Activated B cell treated with CpG ODN at 0.5 μM for 24 hours (primary cell): ENCODE measurements at regions not wholly inside any gene's neighbourhood (a gene's known extent, or its start where the extent isn't known, plus 50 kb on each side); places are given as distances from the start of the nearest gene placed in this dataset.
"Not testable (repeated sequence)": the region's sequence is repeated elsewhere in the genome, so short reads cannot be mapped to it uniquely, and the experiment has no call there.

ENCODE experiments used
- ATAC-seq: fragments of 200-7000 bp; cut with Tn5 transposase; one replicate; pipeline ENCODE4 v1.10.0; 2021; ENCODE audit warnings: low read depth, mild to moderate bottlenecking, moderate library complexity
- CTCF ChIA-PET: fragments of 350-600 bp; sonication (Branson Sonifier 250); formaldehyde crosslinking; loops from one replicate; lab custom pipeline; 2021; ENCODE audit warnings: antibody characterized with exemption; lab: Charles Lee
- POLR2A ChIA-PET: fragments of 350-600 bp; sonication (Branson Sonifier 250); formaldehyde crosslinking; loops from one replicate; lab custom pipeline; 2021; ENCODE audit warnings: antibody characterized with exemption; lab: Charles Lee
- DNase-seq: peaks from one replicate; pipeline ENCODE4 v3.0.0; 2022
- H3K27ac Mint-ChIP-seq: one replicate; pipeline ENCODE4 v1.8.0; 2020; ENCODE audit warnings: mixed read lengths
- H3K27me3 Mint-ChIP-seq: one replicate; pipeline ENCODE4 v1.8.0; 2021; ENCODE audit warnings: mixed read lengths
- H3K36me3 Mint-ChIP-seq: one replicate; pipeline ENCODE4 v1.8.0; 2021; ENCODE audit warnings: low read depth, mixed read lengths
- H3K4me1 Mint-ChIP-seq: one replicate; pipeline ENCODE4 v1.8.0; 2021; ENCODE audit warnings: mixed read lengths
- H3K4me3 Mint-ChIP-seq: one replicate; pipeline ENCODE4 v1.8.0; 2020; ENCODE audit warnings: mild to moderate bottlenecking, mixed read lengths
- H3K9me3 Mint-ChIP-seq: one replicate; pipeline ENCODE4 v1.8.0; 2020; ENCODE audit warnings: mixed read lengths
- intact Hi-C: fragments of 100-400 bp; cut with micrococcal nuclease; formaldehyde crosslinking; loops from one replicate; pipeline ENCODE4 v1.15.1; 2024
- TF ChIP-seq, protein P1 (sequence below): fragments of 200-600 bp; IDR thresholded peaks from one replicate; pipeline ENCODE4 v1.8.0; 2022; ENCODE audit warnings: antibody characterized with exemption, mild to moderate bottlenecking

DNA sequence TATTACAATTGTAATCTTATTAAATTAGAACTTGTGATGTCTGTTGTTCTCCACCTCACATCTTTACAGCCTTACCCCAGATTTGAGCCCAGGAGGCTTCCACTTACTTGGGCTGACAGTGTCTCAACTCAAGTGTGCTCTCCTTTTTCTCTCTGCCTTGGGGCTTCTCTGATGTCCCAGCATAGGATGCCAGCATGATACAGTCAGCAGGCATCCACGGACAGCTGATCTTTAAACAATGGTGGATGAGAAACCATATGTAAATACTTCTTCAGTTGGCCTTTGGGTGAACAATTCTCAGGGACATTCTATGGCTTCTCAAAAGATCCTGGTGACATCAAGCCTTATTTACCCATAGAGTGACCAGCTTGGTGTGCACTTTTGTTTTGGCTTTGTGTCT is 107.6 kb upstream of the GORAB start:
- no peak for DNase-seq
- no peaks in the 10 kb centered on the region for H3K9me3 Mint-ChIP-seq
- H3K36me3 Mint-ChIP-seq = no peaks in the 10 kb centered on the region
- H3K27me3 Mint-ChIP-seq = peaks cover 10% of the 10 kb centered on the region
- CTCF ChIA-PET = no interaction called here
- POLR2A ChIA-PET = no interaction called here
- ATAC-seq = no peak
- intact Hi-C loops = no loop called here
- no peak overlapping the region for H3K27ac Mint-ChIP-seq
- H3K4me1 Mint-ChIP-seq = no peaks in the 10 kb centered on the region
- TF ChIP-seq, protein P1, sequence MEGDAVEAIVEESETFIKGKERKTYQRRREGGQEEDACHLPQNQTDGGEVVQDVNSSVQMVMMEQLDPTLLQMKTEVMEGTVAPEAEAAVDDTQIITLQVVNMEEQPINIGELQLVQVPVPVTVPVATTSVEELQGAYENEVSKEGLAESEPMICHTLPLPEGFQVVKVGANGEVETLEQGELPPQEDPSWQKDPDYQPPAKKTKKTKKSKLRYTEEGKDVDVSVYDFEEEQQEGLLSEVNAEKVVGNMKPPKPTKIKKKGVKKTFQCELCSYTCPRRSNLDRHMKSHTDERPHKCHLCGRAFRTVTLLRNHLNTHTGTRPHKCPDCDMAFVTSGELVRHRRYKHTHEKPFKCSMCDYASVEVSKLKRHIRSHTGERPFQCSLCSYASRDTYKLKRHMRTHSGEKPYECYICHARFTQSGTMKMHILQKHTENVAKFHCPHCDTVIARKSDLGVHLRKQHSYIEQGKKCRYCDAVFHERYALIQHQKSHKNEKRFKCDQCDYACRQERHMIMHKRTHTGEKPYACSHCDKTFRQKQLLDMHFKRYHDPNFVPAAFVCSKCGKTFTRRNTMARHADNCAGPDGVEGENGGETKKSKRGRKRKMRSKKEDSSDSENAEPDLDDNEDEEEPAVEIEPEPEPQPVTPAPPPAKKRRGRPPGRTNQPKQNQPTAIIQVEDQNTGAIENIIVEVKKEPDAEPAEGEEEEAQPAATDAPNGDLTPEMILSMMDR = no peak
- no peak overlapping the region for H3K4me3 Mint-ChIP-seq

GRCh38 chr1:170426596-170426995 is 105.4 kb upstream of the GORAB start:
- no peak overlapping the region for H3K27ac Mint-ChIP-seq
- ATAC-seq (no peak), DNase-seq (no peak)
- H3K4me3 Mint-ChIP-seq = no peak overlapping the region
- no peaks in the 10 kb centered on the region for H3K36me3 Mint-ChIP-seq
- no peaks in the 10 kb centered on the region for H3K4me1 Mint-ChIP-seq
- POLR2A ChIA-PET = no interaction called here
- peaks cover 10% of the 10 kb centered on the region for H3K27me3 Mint-ChIP-seq
- H3K9me3 Mint-ChIP-seq = peaks cover 4% of the 10 kb centered on the region
- CTCF ChIA-PET = no interaction called here
- intact Hi-C loops = no loop called here
- TF ChIP-seq, protein P1 = no peak

- H3K9me3 Mint-ChIP-seq, H3K27ac Mint-ChIP-seq, H3K4me1 Mint-ChIP-seq, ATAC-seq, intact Hi-C loops, POLR2A ChIA-PET, H3K36me3 Mint-ChIP-seq, DNase-seq, CTCF ChIA-PET, H3K4me3 Mint-ChIP-seq: not testable (repeated sequence)
- H3K27me3 Mint-ChIP-seq = peaks cover 10% of the 10 kb centered on the region
Measured at GRCh38 chr1:170427002-170427401, 105.0 kb upstream of the GORAB start.

DNA sequence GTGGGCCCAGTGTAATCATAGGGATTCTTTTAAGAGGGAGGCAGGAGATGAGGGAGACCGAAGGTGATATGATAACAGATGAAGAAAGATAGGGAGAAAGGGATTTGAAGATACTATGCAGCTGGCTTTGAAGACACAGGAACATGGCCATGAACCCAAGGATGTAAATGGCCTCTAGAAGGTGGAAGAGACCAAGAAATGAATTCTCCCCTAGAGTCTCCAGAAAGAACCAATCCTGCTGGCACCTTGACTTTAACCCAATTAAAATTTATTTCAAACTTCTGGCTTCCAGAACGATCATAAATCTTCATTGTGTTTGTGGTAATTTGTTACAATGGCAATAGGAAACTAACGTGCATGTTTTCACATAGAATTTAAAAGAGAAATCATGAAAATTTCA is 95.0 kb upstream of the GORAB start:
- H3K4me3 Mint-ChIP-seq = no peak overlapping the region
- H3K4me1 Mint-ChIP-seq = no peaks in the 10 kb centered on the region
- no peak for ATAC-seq
- no peaks in the 10 kb centered on the region for H3K27me3 Mint-ChIP-seq
- H3K36me3 Mint-ChIP-seq = no peaks in the 10 kb centered on the region
- no peak overlapping the region for H3K27ac Mint-ChIP-seq
- intact Hi-C loops = loop anchor here (10.0 kb wide), 1 partner anchor 512 kb away; no protein-coding TSS in a partner anchor
- POLR2A ChIA-PET = no interaction called here
- DNase-seq = no peak
- TF ChIP-seq, protein P1 = no peak
- peaks cover 5% of the 10 kb centered on the region for H3K9me3 Mint-ChIP-seq
- CTCF ChIA-PET = no interaction called here

DNA sequence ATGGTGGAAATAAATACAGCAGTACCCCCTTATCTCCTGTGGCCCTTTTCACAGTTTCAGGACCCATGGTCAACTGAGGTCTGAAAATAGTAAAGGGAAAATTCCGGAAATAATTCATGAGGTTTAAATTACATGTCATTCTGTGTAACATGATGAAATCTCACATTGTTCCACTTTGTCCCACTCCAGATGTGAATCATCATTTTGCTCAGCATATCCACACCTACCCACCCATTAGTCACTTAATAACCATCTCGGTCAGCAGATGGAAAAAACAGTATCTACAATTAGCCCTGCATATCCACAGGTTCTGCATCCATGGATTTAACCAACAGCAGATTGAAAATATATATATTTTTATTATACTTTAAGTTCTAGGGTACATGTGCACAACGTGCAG is 86.9 kb upstream of the GORAB start:
- no peaks in the 10 kb centered on the region for H3K4me1 Mint-ChIP-seq
- ChIA-PET POLR2A (no interaction called here), CTCF (no interaction called here)
- TF ChIP-seq, protein P1 = no peak
- peaks cover 3% of the 10 kb centered on the region for H3K9me3 Mint-ChIP-seq
- H3K27ac Mint-ChIP-seq = no peak overlapping the region
- intact Hi-C loops = no loop called here
- H3K4me3 Mint-ChIP-seq = no peak overlapping the region
- no peaks in the 10 kb centered on the region for H3K27me3 Mint-ChIP-seq
- no peaks in the 10 kb centered on the region for H3K36me3 Mint-ChIP-seq
- ATAC-seq = no peak
- no peak for DNase-seq

DNA sequence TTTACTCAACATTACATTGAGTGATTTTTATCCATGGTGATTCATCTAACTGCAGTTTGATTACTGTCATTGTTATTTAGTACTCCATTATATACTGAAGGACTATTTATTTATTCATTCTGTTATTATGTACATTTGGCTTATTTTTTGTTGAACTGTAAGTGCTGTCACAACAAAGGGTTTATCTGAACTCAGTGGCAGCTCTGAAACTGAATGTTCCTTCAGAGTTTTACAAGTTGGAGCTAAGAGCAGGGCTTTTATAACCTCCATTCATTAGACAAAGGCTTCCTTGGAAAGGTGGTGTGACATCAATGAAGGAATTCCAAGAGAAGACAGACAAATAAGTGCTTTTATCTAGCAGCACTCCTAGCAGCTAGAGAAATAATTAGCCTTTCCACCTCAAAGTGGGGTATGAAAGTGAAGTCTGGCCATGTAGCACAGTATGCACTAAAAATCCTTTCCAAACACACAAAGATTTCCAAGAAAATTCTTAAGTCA is 83.3 kb upstream of the GORAB start:
- TF ChIP-seq, protein P1 = no peak
- POLR2A ChIA-PET = no interaction called here
- ATAC-seq (no peak), DNase-seq (no peak)
- CTCF ChIA-PET = no interaction called here
- intact Hi-C loops = no loop called here
- Mint-ChIP-seq H3K27me3 (no peaks in the 10 kb centered on the region), H3K4me1 (no peaks in the 10 kb centered on the region), H3K36me3 (no peaks in the 10 kb centered on the region), H3K9me3 (peaks cover 6% of the 10 kb centered on the region), H3K4me3 (no peak overlapping the region), H3K27ac (no peak overlapping the region)

- ATAC-seq, intact Hi-C loops, H3K4me3 Mint-ChIP-seq, H3K4me1 Mint-ChIP-seq, H3K36me3 Mint-ChIP-seq, DNase-seq, CTCF ChIA-PET, H3K27ac Mint-ChIP-seq, POLR2A ChIA-PET, H3K27me3 Mint-ChIP-seq: not testable (repeated sequence)
- H3K9me3 Mint-ChIP-seq = peaks cover 18% of the 10 kb centered on the region
Measured at GRCh38 chr1:170457325-170458050, 74.5 kb upstream of the GORAB start.
